Loucy (cell line): ENCODE measurements at regions not wholly inside any gene's neighbourhood (a gene's known extent, or its start where the extent isn't known, plus 50 kb on each side); places are given as distances from the start of the nearest gene placed in this dataset.

Experiments used
- CTCF ChIP-seq: fragments of 200-600 bp; sonication (generic); conservative IDR thresholded peaks from 2 replicates; pipeline ENCODE4 v1.5.1; 2014; ENCODE audit warnings: mild to moderate bottlenecking, antibody characterized with exemption, low read length
- EZH2phosphoT487 ChIP-seq: fragments of 200-600 bp; IDR thresholded peaks from 2 replicates; pipeline ENCODE4 v1.6.1; 2018; ENCODE audit warnings: antibody characterized with exemption, mild to moderate bottlenecking, moderate library complexity, borderline replicate concordance

- TF ChIP-seq CTCF (no peak), EZH2phosphoT487 (no peak)
These were observed 384.9 kb downstream of the KCNRG start for GRCh38 chr13:50400035-50400726.
